Aorta (tissue), 5 donors: ENCODE measurements at regions not wholly inside any gene's neighbourhood (a gene's known extent, or its start where the extent isn't known, plus 50 kb on each side); places are given as distances from the start of the nearest gene placed in this dataset.

Source experiments
- ATAC-seq: fragments of 200-7000 bp; cut with Tn5 transposase; one replicate; pipeline ENCODE4 v1.9.1; 2022; ENCODE audit warnings: moderate library complexity; ENCODE audit not compliant: low FRiP score
- DNase-seq, 2 donors: peaks; one replicate each; pipeline ENCODE4 v3.0.0-alpha.2; 2020
- H3K27ac ChIP-seq, 2 donors: one replicate each; pipeline ENCODE4 v1.5.1; 2013; ENCODE audit warnings: low read length in 2 of 2, mild to moderate bottlenecking in 2 of 2, moderate library complexity in 2 of 2, control low read depth in 1 of 2, inconsistent platforms in 1 of 2, low read depth in 1 of 2
- H3K27me3 ChIP-seq, 2 donors: one replicate each; pipeline ENCODE4 v1.6.1; 2013; ENCODE audit warnings: control low read depth in 1 of 2, low read length in 1 of 2, mild to moderate bottlenecking in 1 of 2, moderate library complexity in 1 of 2; ENCODE audit not compliant: insufficient read depth in 2 of 2, control insufficient read depth in 1 of 2
- H3K36me3 ChIP-seq, 2 donors: one replicate each; pipeline ENCODE4 v1.6.1; 2013; ENCODE audit warnings: control low read depth in 1 of 2, low read length in 1 of 2, mild to moderate bottlenecking in 1 of 2; ENCODE audit not compliant: insufficient read depth in 2 of 2, control insufficient read depth in 1 of 2
- H3K4me1 ChIP-seq, 2 donors: one replicate each; pipeline ENCODE4 v1.6.1; 2013; ENCODE audit warnings: low read length in 2 of 2, control low read depth in 1 of 2, mild to moderate bottlenecking in 1 of 2, moderate library complexity in 1 of 2; ENCODE audit not compliant: insufficient read depth in 2 of 2, control insufficient read depth in 1 of 2
- H3K4me3 ChIP-seq, 2 donors: one replicate each; pipeline ENCODE4 v1.5.1; 2013; ENCODE audit warnings: low read length in 2 of 2, control low read depth in 1 of 2, mild to moderate bottlenecking in 1 of 2
- H3K9me3 ChIP-seq: one replicate; pipeline ENCODE4 v1.6.1; 2013; ENCODE audit warnings: mild to moderate bottlenecking, low read length; ENCODE audit not compliant: control insufficient read depth
- WGBS, 2 donors: extraction: QIAGEN DNeasy Blood & Tissue Kit; methylation state at CpG; one replicate each; pipeline ENCODE4 v1.1.7; 2013; 5-methylcytosine and 5-hydroxymethylcytosine counted together
- intact Hi-C, 2 donors: fragments of 100-400 bp; cut with DNase I; formaldehyde crosslinking; loops; one replicate each; pipeline versions ENCODE4 v1.14.2 to v1.15.0; 2022
- donor health status: healthy with polysubstance abuse.
- donor health status: Bipolar disorder and iron deficiency.
- donor health status: DM: no; HTN: no; CAD: no.
- donor health status: DM: no; HTN: no; CAD: no.
- donor health status: DM: yes; HTN: yes; CAD: no.

GRCh38 chr16:64590513-64590912 is 531.4 kb downstream of the CDH11 start:
- intact Hi-C loops = no loop called here
- Histone ChIP-seq H3K27ac (no peak overlapping the region), H3K4me3 (no peak overlapping the region), H3K9me3 (no peaks in the 10 kb centered on the region), H3K4me1 (no peaks in the 10 kb centered on the region), H3K36me3 (no peaks in the 10 kb centered on the region), H3K27me3 (no peaks in the 10 kb centered on the region)
- no peak for DNase-seq
- ATAC-seq = no peak

GRCh38 chr16:64589836-64590235 is 532.0 kb downstream of the CDH11 start:
- ATAC-seq = no peak
- Histone ChIP-seq H3K4me1 (no peaks in the 10 kb centered on the region), H3K4me3 (no peak overlapping the region), H3K27ac (no peak overlapping the region), H3K27me3 (no peaks in the 10 kb centered on the region), H3K36me3 (no peaks in the 10 kb centered on the region), H3K9me3 (no peaks in the 10 kb centered on the region)
- DNase-seq = no peak
- WGBS, 2 donors = 91 to 96% methylated on average over 5 of the region's 5 CpGs
- intact Hi-C loops = no loop called here

- no peak for ATAC-seq
These were observed 535.1 kb downstream of the CDH11 start for GRCh38 chr16:64586781-64587180.

GRCh38 chr16:64585367-64585766 is 536.5 kb downstream of the CDH11 start:
- no peak overlapping the region for H3K4me3 ChIP-seq
- no peak overlapping the region for H3K27ac ChIP-seq
- H3K4me1 ChIP-seq = no peaks in the 10 kb centered on the region
- no peaks in the 10 kb centered on the region for H3K36me3 ChIP-seq
- ATAC-seq (no peak), DNase-seq (no peak)
- no peaks in the 10 kb centered on the region for H3K9me3 ChIP-seq
- no peaks in the 10 kb centered on the region for H3K27me3 ChIP-seq
- intact Hi-C loops = no loop called here

More at GRCh38 chr16:64586781-64587180, 535.1 kb downstream of the CDH11 start:
- no peak overlapping the region for H3K27ac ChIP-seq
- H3K4me1 ChIP-seq = no peaks in the 10 kb centered on the region
- no peaks in the 10 kb centered on the region for H3K36me3 ChIP-seq
- no peaks in the 10 kb centered on the region for H3K27me3 ChIP-seq
- no peaks in the 10 kb centered on the region for H3K9me3 ChIP-seq
- intact Hi-C loops = no loop called here
- no peak for DNase-seq
- 52 to 53% methylated on average over 3 of the region's 3 CpGs for WGBS, 2 donors
- H3K4me3 ChIP-seq = no peak overlapping the region

DNA sequence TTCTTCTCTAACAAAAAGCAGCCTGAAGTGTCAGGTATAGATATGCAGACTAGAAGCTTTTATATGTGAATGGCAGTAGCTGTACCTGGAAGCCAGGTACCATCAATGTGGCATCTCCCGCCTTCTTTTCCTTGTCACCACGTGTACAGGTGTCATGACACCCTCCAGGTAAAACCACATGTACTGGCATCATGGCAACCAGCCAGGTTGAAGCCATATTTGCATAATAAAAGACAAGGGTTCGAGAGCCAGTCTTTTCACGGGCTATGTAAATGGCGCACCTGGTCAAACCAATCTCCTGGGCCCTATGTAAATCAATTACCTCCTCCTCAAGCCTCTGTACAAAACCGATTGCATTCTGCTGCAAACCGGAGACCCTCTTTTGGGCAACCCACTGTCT is 541.3 kb downstream of the CDH11 start:
- ATAC-seq = no peak
- WGBS, 2 donors = 87 to 89% methylated on average over 7 of the region's 7 CpGs
- intact Hi-C loops = no loop called here

GRCh38 chr16:64579712-64580111 is 542.2 kb downstream of the CDH11 start:
- Histone ChIP-seq H3K27me3 (no peaks in the 10 kb centered on the region), H3K4me3 (no peak overlapping the region), H3K27ac (no peak overlapping the region), H3K4me1 (no peaks in the 10 kb centered on the region), H3K9me3 (no peaks in the 10 kb centered on the region), H3K36me3 (no peaks in the 10 kb centered on the region)
- DNase-seq (no peak), ATAC-seq (no peak)
- 96 to 97% methylated on average over 2 of the region's 2 CpGs for WGBS, 2 donors
- intact Hi-C loops = no loop called here

More for the DNA sequence above, 541.3 kb downstream of the CDH11 start:
- no peak overlapping the region for H3K27ac ChIP-seq
- no peaks in the 10 kb centered on the region for H3K9me3 ChIP-seq
- no peaks in the 10 kb centered on the region for H3K27me3 ChIP-seq
- H3K4me1 ChIP-seq = no peaks in the 10 kb centered on the region
- H3K4me3 ChIP-seq = no peak overlapping the region
- no peak for DNase-seq
- no peaks in the 10 kb centered on the region for H3K36me3 ChIP-seq

GRCh38 chr16:64545768-64546167 is 576.1 kb downstream of the CDH11 start:
- no peaks in the 10 kb centered on the region for H3K27me3 ChIP-seq
- no peak overlapping the region for H3K4me3 ChIP-seq
- peaks cover 2% of the 10 kb centered on the region for H3K9me3 ChIP-seq
- H3K36me3 ChIP-seq = no peaks in the 10 kb centered on the region
- H3K27ac ChIP-seq = no peak overlapping the region
- intact Hi-C loops = no loop called here
- no peak for DNase-seq
- no peaks in the 10 kb centered on the region for H3K4me1 ChIP-seq
- whole genome bisulfite sequencing, 2 donors = 96 to 100% methylated on average over 2 of the region's 2 CpGs
- no peak for ATAC-seq

- WGBS, 2 donors = 59 to 80% methylated on average over 1 of the region's 1 CpG
- intact Hi-C loops = no loop called here
- no peaks in the 10 kb centered on the region for H3K36me3 ChIP-seq
These were observed 577.0 kb downstream of the CDH11 start for GRCh38 chr16:64544859-64545258.

DNA sequence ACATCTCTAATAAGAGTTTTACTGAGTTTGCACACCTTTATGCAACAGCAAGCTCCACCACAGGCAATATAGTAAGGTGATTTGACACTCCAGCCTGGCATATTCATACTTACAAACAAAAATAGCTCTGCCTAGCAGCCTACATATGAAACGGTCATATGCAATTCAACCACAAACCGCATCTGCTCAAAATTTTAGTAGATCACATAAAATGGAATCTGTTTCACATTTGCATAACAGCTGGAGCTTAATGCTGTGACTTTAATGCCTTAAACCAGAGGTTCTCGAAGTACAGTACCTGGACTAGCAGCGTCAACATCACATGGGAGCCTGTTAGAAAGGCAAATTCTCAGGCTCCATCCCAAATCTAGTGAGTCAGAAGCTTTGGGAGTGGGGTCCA is 578.4 kb downstream of the CDH11 start:
- H3K27ac ChIP-seq = no peak overlapping the region
- H3K4me3 ChIP-seq = no peak overlapping the region
- H3K4me1 ChIP-seq = no peaks in the 10 kb centered on the region
- ATAC-seq = no peak
- H3K9me3 ChIP-seq = peaks cover 2% of the 10 kb centered on the region
- WGBS, 2 donors = 85% methylated on average over 4 of the region's 4 CpGs
- H3K27me3 ChIP-seq = no peaks in the 10 kb centered on the region
- intact Hi-C loops = no loop called here
- DNase-seq = no peak
- H3K36me3 ChIP-seq = no peaks in the 10 kb centered on the region

More at GRCh38 chr16:64544859-64545258, 577.0 kb downstream of the CDH11 start:
- no peak overlapping the region for H3K27ac ChIP-seq
- ATAC-seq = no peak
- H3K9me3 ChIP-seq = peaks cover 2% of the 10 kb centered on the region
- H3K4me1 ChIP-seq = no peaks in the 10 kb centered on the region
- no peaks in the 10 kb centered on the region for H3K27me3 ChIP-seq
- DNase-seq = no peak
- no peak overlapping the region for H3K4me3 ChIP-seq
